PC-9 (cell line): ENCODE measurements at regions not wholly inside any gene's neighbourhood (a gene's known extent, or its start where the extent isn't known, plus 50 kb on each side); places are given as distances from the start of the nearest gene placed in this dataset.

Experiments used
- BruUV-seq: library from RNA; stranded (reverse); fragments of 400-500 nt; replicated peaks from 2 replicates; lab custom pipeline; 2021; lab: Mats Ljungman, UMichigan
- CTCF ChIA-PET: fragments of 300-600 bp; sonication (Branson Sonifier 250); formaldehyde crosslinking; loops from one replicate; lab custom pipeline; 2022; ENCODE audit warnings: antibody characterized with exemption; lab: Charles Lee
- POLR2A ChIA-PET: fragments of 300-600 bp; sonication (Branson Sonifier 250); formaldehyde crosslinking; loops from one replicate; lab custom pipeline; 2022; ENCODE audit warnings: antibody characterized with exemption; ENCODE audit not compliant: unreplicated experiment; lab: Charles Lee
- DNase-seq, 2 experiments: peaks; one replicate each; pipeline versions ENCODE4 v3.0.0 to v3.0.0-alpha.2; 2015 to 2022; ENCODE audit warnings: mixed read lengths in 1 of 2
- H2AFZ ChIP-seq: fragments of 200-600 bp; sonication (generic); 2 replicates; pipeline ENCODE4 v1.8.1; 2017; ENCODE audit warnings: antibody characterized with exemption
- H3F3A ChIP-seq: fragments of 200-600 bp; sonication (generic); 2 replicates; pipeline ENCODE4 v1.8.1; 2017; ENCODE audit warnings: antibody characterized with exemption, mild to moderate bottlenecking, low read depth; ENCODE audit not compliant: insufficient read depth
- H3K27ac ChIP-seq: fragments of 200-600 bp; sonication (generic); 2 replicates; pipeline ENCODE4 v1.6.1; 2016; ENCODE audit warnings: mixed run types
- H3K27me3 ChIP-seq: fragments of 200-600 bp; sonication (generic); 2 replicates; pipeline ENCODE4 v1.6.1; 2016; ENCODE audit warnings: low read depth, mixed run types; ENCODE audit not compliant: insufficient read depth
- H3K36me3 ChIP-seq: fragments of 200-600 bp; sonication (generic); 2 replicates; pipeline ENCODE4 v1.6.1; 2016; ENCODE audit warnings: low read depth, mixed run types
- H3K4me1 ChIP-seq: fragments of 200-600 bp; sonication (generic); replicated peaks from 2 replicates; pipeline ENCODE4 v1.6.1; 2016; ENCODE audit warnings: mixed run types; ENCODE audit not compliant: insufficient read depth
- H3K4me2 ChIP-seq: fragments of 200-600 bp; sonication (generic); 2 replicates; pipeline ENCODE4 v1.6.1; 2017; ENCODE audit warnings: mixed run types
- H3K4me3 ChIP-seq: fragments of 200-600 bp; sonication (generic); 2 replicates; pipeline ENCODE4 v1.6.1; 2016; ENCODE audit warnings: mixed run types
- H3K79me2 ChIP-seq: fragments of 200-600 bp; sonication (generic); 2 replicates; pipeline ENCODE4 v1.6.1; 2017; ENCODE audit warnings: low read depth, mixed run types
- H3K9me2 ChIP-seq: fragments of 200-600 bp; sonication (generic); 2 replicates; pipeline ENCODE4 v1.8.1; 2017; ENCODE audit warnings: mild to moderate bottlenecking; ENCODE audit not compliant: insufficient read depth
- H3K9me3 ChIP-seq: fragments of 200-600 bp; sonication (generic); 2 replicates; pipeline ENCODE4 v1.8.1; 2016; ENCODE audit warnings: low read depth; ENCODE audit not compliant: insufficient read depth
- H4K20me1 ChIP-seq: fragments of 200-600 bp; sonication (generic); 2 replicates; pipeline ENCODE4 v1.8.1; 2017; ENCODE audit not compliant: insufficient read depth
- EZH2 ChIP-seq: fragments of 200-600 bp; sonication (generic); IDR thresholded peaks from 2 replicates; pipeline ENCODE4 v1.8.0; 2017; ENCODE audit warnings: antibody characterized with exemption, low read depth
- intact Hi-C: fragments of 100-400 bp; cut with micrococcal nuclease; formaldehyde crosslinking; loops from one replicate; pipeline ENCODE4 v1.10.0; 2022; ENCODE audit not compliant: unreplicated experiment
- TF ChIP-seq, protein P1 (sequence below): fragments of 200-600 bp; sonication (generic); conservative IDR thresholded peaks from 2 replicates; pipeline ENCODE4 v1.6.1; 2017; ENCODE audit warnings: mixed run types, antibody characterized with exemption, mild to moderate bottlenecking, moderate library complexity

DNA sequence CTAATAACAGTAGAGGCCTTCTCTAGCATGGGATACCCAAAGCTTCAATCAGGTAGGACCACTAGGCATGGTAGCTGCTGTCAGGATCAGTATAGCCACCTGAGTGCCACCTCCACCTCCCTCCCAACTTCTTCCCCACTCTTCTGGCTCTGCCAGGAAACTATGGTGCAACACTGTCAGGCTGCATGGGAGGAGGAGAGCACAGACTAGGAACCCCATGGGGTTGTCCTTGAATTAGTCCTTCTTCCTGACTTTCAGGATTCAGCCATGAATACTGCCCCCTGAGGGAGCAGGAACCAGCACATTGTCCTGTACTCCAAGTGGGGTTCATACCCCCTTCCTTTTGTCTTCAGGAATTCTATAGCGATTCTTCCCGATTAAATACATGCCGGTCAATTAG lies 340.8 kb upstream of the ONECUT1 start:
- intact Hi-C loops: no loop called here
- CTCF ChIA-PET: no interaction called here
- no TSS peak for BruUV-seq
- no peaks in the 10 kb centered on the region for H3K36me3 ChIP-seq
- no peaks in the 10 kb centered on the region for H3K9me3 ChIP-seq
- TF ChIP-seq EZH2: no peak
- TF ChIP-seq, protein P1, sequence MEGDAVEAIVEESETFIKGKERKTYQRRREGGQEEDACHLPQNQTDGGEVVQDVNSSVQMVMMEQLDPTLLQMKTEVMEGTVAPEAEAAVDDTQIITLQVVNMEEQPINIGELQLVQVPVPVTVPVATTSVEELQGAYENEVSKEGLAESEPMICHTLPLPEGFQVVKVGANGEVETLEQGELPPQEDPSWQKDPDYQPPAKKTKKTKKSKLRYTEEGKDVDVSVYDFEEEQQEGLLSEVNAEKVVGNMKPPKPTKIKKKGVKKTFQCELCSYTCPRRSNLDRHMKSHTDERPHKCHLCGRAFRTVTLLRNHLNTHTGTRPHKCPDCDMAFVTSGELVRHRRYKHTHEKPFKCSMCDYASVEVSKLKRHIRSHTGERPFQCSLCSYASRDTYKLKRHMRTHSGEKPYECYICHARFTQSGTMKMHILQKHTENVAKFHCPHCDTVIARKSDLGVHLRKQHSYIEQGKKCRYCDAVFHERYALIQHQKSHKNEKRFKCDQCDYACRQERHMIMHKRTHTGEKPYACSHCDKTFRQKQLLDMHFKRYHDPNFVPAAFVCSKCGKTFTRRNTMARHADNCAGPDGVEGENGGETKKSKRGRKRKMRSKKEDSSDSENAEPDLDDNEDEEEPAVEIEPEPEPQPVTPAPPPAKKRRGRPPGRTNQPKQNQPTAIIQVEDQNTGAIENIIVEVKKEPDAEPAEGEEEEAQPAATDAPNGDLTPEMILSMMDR: no peak
- no peak overlapping the region for H3K27ac ChIP-seq
- no peaks in the 10 kb centered on the region for H3K79me2 ChIP-seq
- H4K20me1 ChIP-seq: no peaks in the 10 kb centered on the region
- no peak overlapping the region for H2AFZ ChIP-seq
- no peaks in the 10 kb centered on the region for H3K9me2 ChIP-seq
- H3K4me3 ChIP-seq: no peak overlapping the region
- no peak overlapping the region for H3K4me2 ChIP-seq
- POLR2A ChIA-PET: no interaction called here
- no peak for DNase-seq
- no peaks in the 10 kb centered on the region for H3K4me1 ChIP-seq
- H3F3A ChIP-seq: no peaks in the 10 kb centered on the region
- peaks cover 6% of the 10 kb centered on the region for H3K27me3 ChIP-seq

DNA sequence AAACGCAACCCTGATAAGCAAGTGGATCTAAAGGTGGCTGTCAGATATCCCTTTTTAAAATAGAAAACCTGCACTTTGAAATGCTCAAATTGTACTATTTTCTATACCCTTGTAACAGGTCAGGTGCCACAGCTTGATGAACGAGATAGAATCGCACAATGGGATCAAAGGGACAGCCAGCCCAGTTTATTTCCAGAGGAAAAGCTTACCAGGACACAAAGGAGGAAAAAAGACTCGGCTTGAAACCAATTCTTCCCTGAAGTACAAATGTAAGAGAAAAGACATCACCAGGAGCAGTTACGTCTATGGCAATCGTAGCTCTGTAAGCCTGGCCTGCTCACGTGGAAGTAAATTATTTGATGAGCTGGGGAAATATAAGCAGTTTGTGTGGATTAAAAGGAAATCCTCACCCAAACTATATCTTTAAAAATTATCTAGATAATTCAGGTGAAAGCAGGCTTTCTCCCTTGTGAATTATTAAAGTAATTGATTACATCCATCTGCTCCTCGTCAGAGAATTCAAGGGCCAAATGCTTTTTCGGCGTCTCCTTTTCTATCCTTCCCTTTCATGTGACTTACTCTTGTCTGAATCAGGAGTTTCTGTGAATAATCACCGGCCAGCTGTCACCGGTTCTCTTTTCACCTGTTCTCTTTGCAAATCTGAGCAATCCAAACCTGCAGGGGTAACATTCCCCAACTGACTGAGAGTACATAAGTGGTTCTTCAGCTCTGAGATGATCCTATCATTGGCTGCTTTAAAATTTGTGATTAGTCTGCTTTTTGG lies 339.2 kb upstream of the ONECUT1 start:
- no peaks in the 10 kb centered on the region for H3K9me3 ChIP-seq
- intact Hi-C loops: no loop called here
- H3K9me2 ChIP-seq: no peaks in the 10 kb centered on the region
- no peak overlapping the region for H3K4me2 ChIP-seq
- no peak overlapping the region for H2AFZ ChIP-seq
- no peaks in the 10 kb centered on the region for H4K20me1 ChIP-seq
- no peaks in the 10 kb centered on the region for H3K79me2 ChIP-seq
- no peaks in the 10 kb centered on the region for H3F3A ChIP-seq
- H3K36me3 ChIP-seq: no peaks in the 10 kb centered on the region
- no peak overlapping the region for H3K27ac ChIP-seq
- peaks cover 6% of the 10 kb centered on the region for H3K27me3 ChIP-seq
- no peak for DNase-seq
- H3K4me1 ChIP-seq: no peaks in the 10 kb centered on the region
- H3K4me3 ChIP-seq: no peak overlapping the region
- BruUV-seq: no TSS peak
- CTCF ChIA-PET: no interaction called here
- POLR2A ChIA-PET: no interaction called here
- TF ChIP-seq EZH2: no peak
- TF ChIP-seq, protein P1: no peak

GRCh38 chr15:53128652-53129051 lies 338.5 kb upstream of the ONECUT1 start:
- BruUV-seq: no TSS peak
- H3K27ac ChIP-seq: no peak overlapping the region
- H3K9me2 ChIP-seq: no peaks in the 10 kb centered on the region
- ChIA-PET CTCF (no interaction called here), POLR2A (no interaction called here)
- no peak overlapping the region for H3K4me2 ChIP-seq
- H2AFZ ChIP-seq: no peak overlapping the region
- no peak for DNase-seq
- H3K79me2 ChIP-seq: no peaks in the 10 kb centered on the region
- intact Hi-C loops: no loop called here
- H3K4me3 ChIP-seq: no peak overlapping the region
- H4K20me1 ChIP-seq: no peaks in the 10 kb centered on the region
- no peaks in the 10 kb centered on the region for H3K9me3 ChIP-seq
- no peak for TF ChIP-seq EZH2
- TF ChIP-seq, protein P1: no peak
- H3K4me1 ChIP-seq: no peaks in the 10 kb centered on the region
- H3K36me3 ChIP-seq: no peaks in the 10 kb centered on the region
- peaks cover 6% of the 10 kb centered on the region for H3K27me3 ChIP-seq
- no peaks in the 10 kb centered on the region for H3F3A ChIP-seq
